ENCODE measurements at regions not wholly inside any gene's neighbourhood (a gene's known extent, or its start where the extent isn't known, plus 50 kb on each side); places are given as distances from the start of the nearest gene placed in this dataset.
"Not testable (repeated sequence)": the region's sequence is repeated elsewhere in the genome, so short reads cannot be mapped to it uniquely, and the experiment has no call there.

- DNase-seq (ENCODE audit: low read depth), result no peak
Measured at GRCh38 chr10:8283166-8283905, 228.8 kb downstream of the GATA3 start.

GRCh38 chr10:8283986-8284385, 229.5 kb downstream of the GATA3 start:
- DNase-seq (ENCODE audit: low read depth), result no peak

- not testable (repeated sequence) for DNase-seq (ENCODE audit: low read depth)
Measured at GRCh38 chr10:8285970-8286369, 231.5 kb downstream of the GATA3 start.

- DNase-seq (ENCODE audit: low read depth), result no peak
Measured at GRCh38 chr10:8288600-8288999, 234.1 kb downstream of the GATA3 start.

- DNase-seq (ENCODE audit: low read depth), result no peak
Measured at GRCh38 chr10:8289186-8289924, 234.9 kb downstream of the GATA3 start.

- DNase-seq (ENCODE audit: low read depth), result no peak
Measured at GRCh38 chr10:8294779-8295178, 240.3 kb downstream of the GATA3 start.

- no peak for DNase-seq (ENCODE audit: low read depth)
Measured at GRCh38 chr10:8295311-8295710, 240.8 kb downstream of the GATA3 start.

- no peak for DNase-seq (ENCODE audit: low read depth)
Measured at GRCh38 chr10:8296090-8296733, 241.7 kb downstream of the GATA3 start.

GRCh38 chr10:8296734-8297101, 242.2 kb downstream of the GATA3 start:
- no peak for DNase-seq (ENCODE audit: low read depth)

GRCh38 chr10:8297107-8297506, 242.6 kb downstream of the GATA3 start:
- no peak for DNase-seq (ENCODE audit: low read depth)

GRCh38 chr10:8297959-8298358, 243.5 kb downstream of the GATA3 start:
- no peak for DNase-seq (ENCODE audit: low read depth)

GRCh38 chr10:8298896-8299570, 244.5 kb downstream of the GATA3 start:
- DNase-seq (ENCODE audit: low read depth), result no peak

- no peak for DNase-seq (ENCODE audit: low read depth)
Measured at GRCh38 chr10:8300925-8301324, 246.4 kb downstream of the GATA3 start.

GRCh38 chr10:8301333-8301732, 246.8 kb downstream of the GATA3 start:
- no peak for DNase-seq (ENCODE audit: low read depth)

GRCh38 chr10:8301831-8302230, 247.3 kb downstream of the GATA3 start:
- no peak for DNase-seq (ENCODE audit: low read depth)

- DNase-seq (ENCODE audit: low read depth), result no peak
Measured at GRCh38 chr10:8302565-8302964, 248.1 kb downstream of the GATA3 start.

GRCh38 chr10:8304861-8305260, 250.4 kb downstream of the GATA3 start:
- no peak for DNase-seq (ENCODE audit: low read depth)

- DNase-seq (ENCODE audit: low read depth), result no peak
Measured at GRCh38 chr10:8305876-8306652, 251.6 kb downstream of the GATA3 start.

GRCh38 chr10:8306685-8307364, 252.3 kb downstream of the GATA3 start:
- DNase-seq (ENCODE audit: low read depth), result no peak

GRCh38 chr10:8310930-8311329, 256.4 kb downstream of the GATA3 start:
- no peak for DNase-seq (ENCODE audit: low read depth)

GRCh38 chr10:8311526-8312070, 257.1 kb downstream of the GATA3 start:
- DNase-seq (ENCODE audit: low read depth), result no peak
